GM23338 (cell line): ENCODE measurements at regions not wholly inside any gene's neighbourhood (a gene's known extent, or its start where the extent isn't known, plus 50 kb on each side); places are given as distances from the start of the nearest gene placed in this dataset.

ENCODE experiments used
- ATAC-seq: fragments of 200-7000 bp; cut with Tn5 transposase; 3 replicates; pipeline ENCODE4 v1.9.1; 2020
- DNase-seq: peaks from one replicate; pipeline ENCODE4 v3.0.0-alpha.2; 2015; ENCODE audit warnings: low spot score
- H2AFZ ChIP-seq: fragments of 200-600 bp; sonication (generic); 2 replicates; pipeline ENCODE4 v1.8.0; 2016; ENCODE audit warnings: antibody characterized with exemption, mild to moderate bottlenecking, moderate library complexity
- H3F3A ChIP-seq: fragments of 200-600 bp; sonication (generic); replicated peaks from 2 replicates; pipeline ENCODE4 v1.8.0; 2017; ENCODE audit warnings: antibody characterized with exemption, mixed run types, low read depth
- H3K27ac ChIP-seq: fragments of 200-600 bp; sonication (generic); 2 replicates; pipeline ENCODE4 v1.6.1; 2016; ENCODE audit warnings: low read depth
- H3K27me3 ChIP-seq: fragments of 200-600 bp; sonication (generic); 2 replicates; pipeline ENCODE4 v1.8.0; 2016; ENCODE audit warnings: mild to moderate bottlenecking, mixed run types, moderate library complexity; ENCODE audit not compliant: insufficient read depth
- H3K36me3 ChIP-seq: fragments of 200-600 bp; sonication (generic); 2 replicates; pipeline ENCODE4 v1.8.0; 2016; ENCODE audit warnings: mild to moderate bottlenecking; ENCODE audit not compliant: insufficient read depth
- H3K4me1 ChIP-seq: fragments of 200-600 bp; sonication (generic); 2 replicates; pipeline ENCODE4 v1.8.0; 2016; ENCODE audit warnings: mild to moderate bottlenecking, moderate library complexity; ENCODE audit not compliant: insufficient read depth
- H3K4me2 ChIP-seq: fragments of 200-600 bp; sonication (generic); 2 replicates; pipeline ENCODE4 v1.7.1; 2017; ENCODE audit warnings: mixed run types
- H3K4me3 ChIP-seq: fragments of 200-600 bp; sonication (generic); 2 replicates; pipeline ENCODE4 v1.6.1; 2016; ENCODE audit warnings: mixed run types
- H3K79me2 ChIP-seq: fragments of 200-600 bp; sonication (generic); replicated peaks from 2 replicates; pipeline ENCODE4 v1.8.0; 2017; ENCODE audit warnings: mild to moderate bottlenecking; ENCODE audit not compliant: insufficient read depth
- H3K9me2 ChIP-seq: fragments of 200-600 bp; sonication (generic); 2 replicates; pipeline ENCODE4 v1.8.0; 2017; ENCODE audit not compliant: insufficient read depth
- H4K20me1 ChIP-seq: fragments of 200-600 bp; sonication (generic); replicated peaks from 2 replicates; pipeline ENCODE4 v1.8.0; 2017; ENCODE audit warnings: mild to moderate bottlenecking; ENCODE audit not compliant: insufficient read depth
- H3K27ac Mint-ChIP-seq: 2 replicates; pipeline ENCODE4 v1.8.0; 2020; ENCODE audit warnings: inconsistent platforms, mild to moderate bottlenecking, moderate library complexity, mixed read lengths
- H3K27me3 Mint-ChIP-seq: 3 replicates; pipeline ENCODE4 v1.8.0; 2022; ENCODE audit warnings: low read depth, mild to moderate bottlenecking, moderate library complexity, mixed read lengths, inconsistent platforms; ENCODE audit not compliant: insufficient read depth, poor library complexity
- H3K36me3 Mint-ChIP-seq: 3 replicates; pipeline ENCODE4 v1.8.0; 2021; ENCODE audit warnings: low read depth, mild to moderate bottlenecking, inconsistent platforms, moderate library complexity, mixed read lengths
- H3K4me1 Mint-ChIP-seq: 3 replicates; pipeline ENCODE4 v1.8.0; 2020; ENCODE audit warnings: mild to moderate bottlenecking, inconsistent platforms, mixed read lengths
- H3K4me3 Mint-ChIP-seq: 3 replicates; pipeline ENCODE4 v1.8.0; 2021; ENCODE audit warnings: moderate library complexity, mild to moderate bottlenecking, inconsistent platforms, mixed read lengths
- H3K9me3 Mint-ChIP-seq: 3 replicates; pipeline ENCODE4 v1.8.0; 2020; ENCODE audit warnings: moderate library complexity, mild to moderate bottlenecking, inconsistent platforms, mixed read lengths
- CREB1 ChIP-seq: fragments of 250-450 bp; sonication (Bioruptor Pico); IDR thresholded peaks from 2 replicates; pipeline ENCODE4 v1.5.0; 2020; ENCODE audit warnings: low read depth, mild to moderate bottlenecking, moderate library complexity
- CTCF ChIP-seq, 2 experiments: fragments of 200-600 bp in 1 of 2; sonication (generic) in 1 of 2; conservative IDR thresholded peaks; 2 replicates each; pipeline versions ENCODE4 v1.5.1 to v1.6.1; 2016 to 2017; ENCODE audit warnings: antibody characterized with exemption in 2 of 2, low read depth in 2 of 2, mild to moderate bottlenecking in 2 of 2, moderate library complexity in 1 of 2
- ETS1 ChIP-seq: IDR thresholded peaks from 2 replicates; pipeline ENCODE4 v1.6.1; 2016; ENCODE audit warnings: antibody characterized with exemption
- EZH2 ChIP-seq: fragments of 200-600 bp; sonication (generic); IDR thresholded peaks from one replicate; pipeline ENCODE4 v1.8.0; 2017; ENCODE audit warnings: antibody characterized with exemption, mild to moderate bottlenecking, low read depth; ENCODE audit not compliant: unreplicated experiment
- EZH2phosphoT487 ChIP-seq: fragments of 200-600 bp; sonication (generic); IDR thresholded peaks from one replicate; pipeline ENCODE4 v1.8.1; 2018; ENCODE audit warnings: antibody characterized with exemption; ENCODE audit not compliant: unreplicated experiment
- JUNB ChIP-seq: IDR thresholded peaks from one replicate; pipeline ENCODE4 v1.6.1; 2016; ENCODE audit warnings: antibody characterized with exemption; ENCODE audit not compliant: unreplicated experiment
- NANOG ChIP-seq: IDR thresholded peaks from 2 replicates; pipeline ENCODE4 v1.6.1; 2016; ENCODE audit warnings: antibody characterized with exemption, borderline replicate concordance
- POLR2AphosphoS5 ChIP-seq: IDR thresholded peaks from 2 replicates; pipeline ENCODE4 v1.6.1; 2016; ENCODE audit warnings: antibody characterized with exemption, low read depth
- REST ChIP-seq: IDR thresholded peaks from one replicate; pipeline ENCODE4 v1.6.1; 2018; ENCODE audit warnings: antibody characterized with exemption; ENCODE audit not compliant: unreplicated experiment
- STAT1 ChIP-seq: IDR thresholded peaks from one replicate; pipeline ENCODE4 v1.6.1; 2016; ENCODE audit warnings: antibody characterized with exemption; ENCODE audit not compliant: unreplicated experiment
- ZNF114 ChIP-seq: fragments of 250-450 bp; sonication (Bioruptor Pico); IDR thresholded peaks from 2 replicates; pipeline ENCODE4 v1.5.0; 2020; ENCODE audit warnings: mild to moderate bottlenecking, moderate library complexity
- ZNF331 ChIP-seq: fragments of 250-450 bp; sonication (Bioruptor Pico); IDR thresholded peaks from 2 replicates; pipeline ENCODE4 v1.5.0; 2020; ENCODE audit warnings: low read depth, mild to moderate bottlenecking, moderate library complexity
- ZNF462 ChIP-seq: fragments of 250-450 bp; sonication (Bioruptor Pico); IDR thresholded peaks from 2 replicates; pipeline ENCODE4 v1.5.0; 2020; ENCODE audit warnings: mild to moderate bottlenecking, moderate library complexity

GRCh38 chr13:92954746-92955145 lies 271.9 kb upstream of the GPC6 start:
- ATAC-seq (no peak), DNase-seq (no peak)
- Histone ChIP-seq H3F3A (no peaks in the 10 kb centered on the region), H2AFZ (no peak overlapping the region), H3K4me2 (no peak overlapping the region), H3K9me2 (no peaks in the 10 kb centered on the region; the same call in 1 of the 2 replicates), H3K4me1 (peaks cover 3% of the 10 kb centered on the region; the same call in 1 of the 2 replicates), H4K20me1 (no peaks in the 10 kb centered on the region), H3K27ac (no peak overlapping the region), H3K27me3 (no peaks in the 10 kb centered on the region), H3K36me3 (no peaks in the 10 kb centered on the region), H3K79me2 (no peaks in the 10 kb centered on the region), H3K4me3 (no peak overlapping the region)
- H3K27ac Mint-ChIP-seq = no peak overlapping the region
- H3K4me1 Mint-ChIP-seq = no peaks in the 10 kb centered on the region
- H3K4me3 Mint-ChIP-seq = no peak overlapping the region
- TF ChIP-seq REST (no peak), STAT1 (no peak), JUNB (no peak), ZNF462 (no peak), ZNF331 (CRISPR knock-in tag) (no peak), EZH2 (no peak), EZH2phosphoT487 (no peak), ETS1 (no peak), POLR2AphosphoS5 (no peak), CREB1 (CRISPR knock-in tag) (no peak), ZNF114 (CRISPR knock-in tag) (no peak), CTCF (conservative IDR thresholded peaks at IDR 0.05; ENCODE audit: low read depth in 2 of 2) (no peak), NANOG (no peak)
- no peaks in the 10 kb centered on the region for H3K36me3 Mint-ChIP-seq
- H3K27me3 Mint-ChIP-seq = no peaks in the 10 kb centered on the region
- H3K9me3 Mint-ChIP-seq = peaks cover 4% of the 10 kb centered on the region; the same call in 2 of the 3 replicates
